GM18873 (cell line): ENCODE measurements at regions not wholly inside any gene's neighbourhood (a gene's known extent, or its start where the extent isn't known, plus 50 kb on each side); places are given as distances from the start of the nearest gene placed in this dataset.

Experiments
- ATAC-seq: cut with Tn5 transposase; IDR thresholded peaks from one replicate; pipeline ENCODE4 v1.9.1; 2021; ENCODE audit warnings: mild to moderate bottlenecking, moderate library complexity, moderate number of reproducible peaks; ENCODE audit not compliant: unreplicated experiment, low FRiP score

DNA sequence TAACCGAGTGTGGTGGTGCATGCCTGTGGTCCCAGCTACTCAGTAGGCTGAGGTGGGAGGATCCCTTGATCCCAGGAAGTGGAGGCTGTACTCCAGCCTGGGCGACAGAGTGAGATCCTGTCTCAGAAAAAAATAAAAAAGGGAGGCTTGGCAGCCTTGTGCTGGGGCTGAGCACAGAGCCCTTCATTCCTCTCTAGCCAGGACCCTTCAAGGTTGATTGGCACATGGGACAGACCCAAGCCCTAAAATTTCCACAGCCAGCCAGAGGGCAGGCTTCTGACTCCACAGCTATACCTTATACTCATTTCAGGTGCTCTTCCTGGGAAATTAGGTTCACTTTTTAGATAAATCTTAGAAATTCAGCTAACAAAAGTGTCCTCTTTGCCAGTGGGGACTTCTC, 553.0 kb upstream of the CPEB2 start:
- ATAC-seq, result no peak

DNA sequence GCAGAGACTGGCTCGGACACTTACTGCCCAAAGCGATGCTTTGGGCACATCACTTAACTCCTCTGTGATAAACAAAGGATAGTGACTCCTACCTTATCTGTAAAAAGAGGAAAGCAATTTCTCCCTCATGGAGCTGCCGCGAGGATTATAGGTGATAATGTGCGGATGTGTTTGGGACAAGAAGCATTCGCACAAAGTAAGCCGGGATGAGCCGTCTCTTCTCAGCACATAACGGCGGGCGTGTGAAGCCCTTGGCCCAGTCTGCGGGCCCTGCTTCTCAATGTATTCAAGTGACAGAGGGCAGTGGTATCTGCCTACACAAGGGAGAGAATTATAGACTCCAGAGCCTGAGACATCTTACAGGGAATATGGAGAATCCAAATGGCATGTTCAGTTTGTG, 550.3 kb upstream of the CPEB2 start:
- ATAC-seq, result no peak

- no peak for ATAC-seq
Measured at GRCh38 chr4:14452764-14453163, 549.5 kb upstream of the CPEB2 start.

- no peak for ATAC-seq
Measured at GRCh38 chr4:14458463-14458862, 543.8 kb upstream of the CPEB2 start.

GRCh38 chr4:14465057-14465456, 537.2 kb upstream of the CPEB2 start:
- no peak for ATAC-seq

DNA sequence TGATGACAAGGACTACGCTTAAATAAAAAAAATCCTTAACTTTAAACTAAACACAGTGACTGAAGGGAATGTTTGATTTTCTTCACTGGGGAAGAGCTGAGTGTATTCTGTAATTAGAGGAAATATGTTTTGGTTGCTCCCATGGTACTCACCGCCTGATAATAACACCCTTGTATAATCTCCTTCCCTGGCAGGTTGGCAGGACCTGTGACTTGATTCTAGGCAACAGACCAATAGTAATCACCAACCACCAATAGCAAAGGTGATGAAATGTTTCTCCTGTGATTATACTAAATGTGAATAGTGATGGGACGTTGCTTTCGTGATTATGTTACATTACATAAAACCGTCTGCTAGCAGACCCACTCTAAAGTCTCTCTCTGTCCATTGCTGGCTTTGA, 536.8 kb upstream of the CPEB2 start:
- no peak for ATAC-seq

DNA sequence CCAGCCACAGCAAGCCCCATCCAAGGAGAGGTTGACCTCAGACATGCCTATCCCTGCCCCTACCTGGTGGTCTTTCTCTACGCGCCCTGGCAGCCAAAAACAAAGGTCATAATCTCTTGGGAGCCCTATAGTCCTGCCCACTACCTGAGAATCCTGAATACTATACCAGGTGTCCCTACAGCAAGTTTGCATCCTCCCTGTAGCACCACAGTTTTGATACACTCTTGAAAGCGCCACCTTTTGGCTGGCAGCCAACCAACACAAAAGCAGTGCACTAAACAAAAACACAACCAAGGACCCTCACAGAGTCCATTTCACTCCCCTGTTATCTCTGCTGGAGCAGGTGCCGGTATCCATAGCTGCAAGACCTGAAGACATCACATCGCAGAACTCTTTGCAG, 523.8 kb upstream of the CPEB2 start:
- ATAC-seq, result no peak

GRCh38 chr4:14496408-14496807, 505.9 kb upstream of the CPEB2 start:
- no peak for ATAC-seq

- no peak for ATAC-seq
Measured at GRCh38 chr4:14496969-14497368, 505.3 kb upstream of the CPEB2 start.

GRCh38 chr4:14504162-14504561, 498.1 kb upstream of the CPEB2 start:
- ATAC-seq, result no peak

DNA sequence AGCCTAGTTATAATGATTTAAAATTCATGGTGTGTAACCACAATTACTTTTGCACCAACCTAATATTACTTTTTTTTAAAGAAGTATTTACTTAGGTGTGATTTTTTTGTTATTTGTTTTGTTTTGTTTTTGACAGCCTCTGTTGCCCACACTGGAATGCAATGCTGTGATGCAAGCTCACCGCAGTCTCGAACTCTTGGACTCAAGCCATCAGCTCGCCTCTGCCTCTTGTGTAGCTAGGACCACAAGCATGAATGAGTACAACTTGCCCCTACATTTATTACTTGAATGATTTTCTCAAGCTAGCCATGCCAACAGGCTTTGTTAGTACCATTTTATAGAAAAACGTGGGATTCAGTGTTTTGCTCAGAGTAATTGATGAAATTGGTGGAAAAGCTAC, 488.8 kb upstream of the CPEB2 start:
- no peak for ATAC-seq

DNA sequence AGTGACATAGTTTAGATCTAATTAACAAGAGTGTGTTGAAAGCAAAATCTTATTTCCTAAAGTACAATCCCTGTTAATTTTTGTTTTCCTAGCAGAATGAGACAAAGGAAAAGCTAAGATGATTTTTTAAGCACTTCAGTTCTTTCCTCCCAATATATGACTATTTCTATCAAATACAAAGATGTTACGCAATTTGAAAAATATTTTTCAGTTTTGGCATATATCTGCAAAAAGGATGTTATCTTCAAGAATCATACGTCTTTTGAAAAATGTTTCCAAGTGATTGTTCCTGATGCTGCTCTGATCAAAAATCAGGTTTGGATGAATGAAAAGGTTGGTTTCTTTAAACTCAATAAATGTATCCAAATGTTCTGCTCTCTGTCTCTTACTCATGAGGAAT, 486.7 kb upstream of the CPEB2 start:
- no peak for ATAC-seq

GRCh38 chr4:14518136-14518535, 484.1 kb upstream of the CPEB2 start:
- no peak for ATAC-seq

- no peak for ATAC-seq
Measured at GRCh38 chr4:14520171-14520570, 482.1 kb upstream of the CPEB2 start.

DNA sequence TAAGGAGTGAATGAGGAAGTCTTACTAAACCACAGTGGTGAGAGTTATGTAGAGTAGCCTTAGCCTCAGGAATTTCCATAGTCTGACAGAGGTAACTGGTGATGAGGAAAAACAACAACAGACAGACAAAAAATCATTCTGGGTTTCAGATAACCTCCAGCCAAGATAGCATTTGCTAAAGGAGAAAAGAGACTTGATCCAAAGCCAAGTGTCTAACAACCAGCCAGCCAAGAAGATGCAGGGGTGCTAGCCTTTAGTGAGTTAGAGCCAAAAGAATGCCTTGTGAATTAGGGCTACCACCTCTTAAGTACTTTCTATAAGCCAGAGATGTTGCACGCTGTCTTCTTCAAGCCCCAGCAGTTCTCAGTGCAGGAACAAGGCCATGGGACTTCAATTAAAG, 478.0 kb upstream of the CPEB2 start:
- ATAC-seq, result no peak

GRCh38 chr4:14528918-14529317, 473.4 kb upstream of the CPEB2 start:
- ATAC-seq, result no peak

- ATAC-seq, result no peak
Measured at GRCh38 chr4:14529653-14530052, 472.6 kb upstream of the CPEB2 start.

DNA sequence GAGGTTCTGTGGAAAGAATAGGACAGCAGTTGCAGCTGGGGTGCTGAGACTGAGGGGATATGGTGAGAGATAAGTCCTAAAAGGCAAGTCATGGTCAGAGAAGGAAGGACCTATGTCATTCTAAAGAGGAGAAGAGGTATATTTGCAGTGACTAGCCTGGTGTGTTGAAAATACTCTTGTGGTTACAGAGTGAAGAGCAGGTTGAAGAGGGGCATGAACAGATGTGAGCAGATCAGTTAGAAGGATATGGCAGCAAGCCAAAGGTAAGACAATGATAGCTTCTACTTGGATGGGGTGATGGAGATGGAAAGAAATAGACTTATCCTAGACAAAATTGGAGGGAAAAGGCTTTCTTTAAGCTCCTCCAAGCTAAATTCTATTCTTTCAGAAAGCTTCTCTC, 469.8 kb upstream of the CPEB2 start:
- no peak for ATAC-seq

- ATAC-seq, result no peak
Measured at GRCh38 chr4:14539246-14539645, 463.0 kb upstream of the CPEB2 start.

DNA sequence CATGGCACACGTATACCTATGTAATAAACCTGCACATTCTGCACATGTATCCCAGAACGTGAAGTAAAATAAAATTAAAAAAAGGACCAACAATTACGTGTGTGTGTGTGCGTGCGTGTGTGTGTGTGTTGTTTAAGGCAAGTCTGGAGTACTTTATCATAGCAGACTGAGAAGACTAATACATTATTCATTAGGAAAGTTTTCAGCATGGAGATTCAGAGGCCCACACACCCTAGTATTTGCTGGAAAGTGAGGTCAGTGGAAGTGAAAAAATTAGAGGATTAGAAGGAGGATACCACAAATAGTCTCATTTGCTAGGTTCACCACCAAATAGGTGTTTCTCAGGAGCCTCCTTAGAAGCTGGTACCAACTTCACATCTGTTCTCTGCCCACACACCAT, 457.1 kb upstream of the CPEB2 start:
- ATAC-seq, result no peak

GRCh38 chr4:14545807-14546206, 456.5 kb upstream of the CPEB2 start:
- ATAC-seq, result no peak

DNA sequence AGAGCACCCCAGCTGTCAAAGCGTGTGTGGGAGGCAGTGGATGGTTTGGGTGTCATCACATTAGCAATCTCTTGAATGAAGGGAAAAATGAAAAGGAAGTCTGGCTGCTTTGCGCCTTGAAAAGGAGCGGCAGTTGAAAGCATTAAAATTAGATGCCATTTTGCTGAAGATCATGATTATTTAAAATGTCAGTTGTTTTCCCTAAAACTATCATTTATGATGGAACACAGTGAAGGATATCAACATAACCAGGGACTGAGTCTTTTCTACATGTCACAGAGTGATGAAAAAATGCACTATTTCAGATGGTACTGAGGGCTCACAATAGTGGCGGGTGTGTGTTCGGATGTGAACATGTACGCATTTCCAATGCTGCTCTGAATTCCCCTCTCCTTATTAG, 450.2 kb upstream of the CPEB2 start:
- ATAC-seq, result no peak

GRCh38 chr4:14559646-14560045, 442.6 kb upstream of the CPEB2 start:
- ATAC-seq, result no peak

DNA sequence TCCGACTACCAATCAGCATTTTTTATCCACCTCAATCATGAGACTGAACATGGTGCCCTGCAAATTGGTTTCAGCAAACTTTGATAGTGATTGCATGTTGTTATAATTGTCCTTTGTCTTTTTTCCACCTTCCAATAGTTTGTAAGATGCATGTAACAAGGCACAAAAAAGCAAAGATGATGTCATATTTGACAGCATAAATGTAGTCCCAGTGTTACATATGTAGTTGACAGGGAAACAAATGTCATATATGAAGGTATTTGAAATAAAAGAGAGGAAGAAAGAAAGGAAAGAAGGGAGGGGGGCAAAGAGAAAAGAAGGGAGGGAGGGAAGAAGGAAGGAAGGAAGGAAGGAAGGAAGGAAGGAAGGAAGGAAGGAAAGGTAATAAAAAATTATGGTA, 441.7 kb upstream of the CPEB2 start:
- no peak for ATAC-seq
